HG03520 (cell line): ENCODE measurements at regions not wholly inside any gene's neighbourhood (a gene's known extent, or its start where the extent isn't known, plus 50 kb on each side); places are given as distances from the start of the nearest gene placed in this dataset.

Experiments used
- ATAC-seq: cut with Tn5 transposase; IDR thresholded peaks from one replicate; pipeline ENCODE4 v1.9.1; 2021; ENCODE audit warnings: mild to moderate bottlenecking, moderate library complexity; ENCODE audit not compliant: unreplicated experiment

DNA sequence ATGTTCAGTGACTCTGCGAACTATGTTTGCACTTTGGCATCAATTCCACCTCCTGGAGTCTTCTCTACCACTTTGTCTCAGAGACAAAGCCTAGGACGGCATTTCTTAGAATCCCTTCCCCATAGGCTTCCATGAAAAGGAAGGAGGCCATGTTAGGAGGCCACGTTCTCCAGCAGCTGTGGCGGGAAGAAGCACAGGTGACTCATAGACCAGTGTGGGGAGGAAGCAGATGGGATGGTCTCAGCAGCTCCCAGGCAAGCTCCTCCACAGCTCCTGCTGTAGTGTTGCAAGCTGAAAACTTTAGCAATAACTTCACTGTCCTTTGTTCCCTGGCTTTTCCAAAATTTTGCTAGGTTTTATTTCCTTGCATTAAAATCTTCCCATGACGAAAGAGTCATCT, 781.3 kb upstream of the ID2 start:
- no peak for ATAC-seq

DNA sequence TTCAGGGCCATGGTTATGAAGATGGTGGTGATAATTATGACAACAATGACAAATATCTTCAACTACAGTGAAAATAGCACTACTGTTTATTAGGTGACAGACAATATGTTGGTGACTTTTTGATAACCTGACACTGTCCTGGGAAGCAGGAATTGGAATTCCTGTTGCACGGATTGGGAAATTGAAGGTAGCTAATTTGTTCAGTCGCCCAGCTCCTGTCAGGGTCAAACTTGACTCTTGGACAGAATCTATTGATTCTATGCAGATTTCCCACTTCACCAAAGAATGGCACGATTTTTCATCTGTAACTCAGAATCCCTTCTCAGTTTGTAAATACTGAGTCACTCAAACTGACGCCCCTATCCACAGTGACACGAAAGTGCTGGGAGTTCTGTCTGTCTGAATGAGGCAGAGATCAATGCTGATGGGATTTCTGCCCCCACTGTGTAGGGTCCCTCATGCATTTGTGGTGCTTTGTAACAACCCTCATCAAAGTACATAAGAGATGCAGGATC, 779.5 kb upstream of the ID2 start:
- ATAC-seq = no peak

DNA sequence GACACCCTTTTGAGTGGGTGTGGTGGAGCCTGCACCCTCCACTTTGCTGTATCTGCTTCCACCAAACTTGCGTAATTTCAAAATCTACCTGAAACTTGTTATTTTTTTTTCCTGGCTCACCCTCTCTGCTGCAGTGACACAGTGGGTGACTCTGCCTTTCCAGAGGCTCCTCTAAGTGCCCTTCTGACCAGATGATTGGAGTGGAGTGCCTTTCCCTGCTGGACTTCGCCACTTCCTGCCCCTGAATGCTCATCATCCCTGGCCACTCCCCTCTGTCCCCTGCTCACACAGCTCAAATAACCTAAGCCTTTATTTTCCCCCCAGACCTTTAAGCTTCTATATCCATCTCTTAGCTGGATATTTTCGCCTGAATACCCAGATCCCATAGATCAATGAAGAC, 777.5 kb upstream of the ID2 start:
- ATAC-seq = no peak

DNA sequence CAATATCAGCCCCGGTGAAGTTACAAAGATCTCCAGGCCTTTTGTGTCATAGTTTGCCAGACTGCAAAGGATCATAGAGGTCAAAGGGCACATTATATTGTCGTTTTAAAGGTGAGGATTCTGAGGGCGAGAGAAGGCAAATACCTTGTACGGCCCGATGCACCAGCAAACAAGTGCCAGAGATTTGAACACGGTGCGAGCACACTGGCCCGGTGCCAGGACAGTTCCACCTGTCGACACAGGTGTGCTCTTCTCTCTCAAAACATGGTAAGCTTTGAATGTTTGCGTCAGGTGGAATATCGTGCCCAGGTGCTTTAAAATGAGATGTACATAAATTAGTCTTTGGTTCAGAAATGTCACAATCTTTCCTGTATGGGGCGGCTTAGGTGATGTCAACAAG, 776.1 kb upstream of the ID2 start:
- no peak for ATAC-seq

DNA sequence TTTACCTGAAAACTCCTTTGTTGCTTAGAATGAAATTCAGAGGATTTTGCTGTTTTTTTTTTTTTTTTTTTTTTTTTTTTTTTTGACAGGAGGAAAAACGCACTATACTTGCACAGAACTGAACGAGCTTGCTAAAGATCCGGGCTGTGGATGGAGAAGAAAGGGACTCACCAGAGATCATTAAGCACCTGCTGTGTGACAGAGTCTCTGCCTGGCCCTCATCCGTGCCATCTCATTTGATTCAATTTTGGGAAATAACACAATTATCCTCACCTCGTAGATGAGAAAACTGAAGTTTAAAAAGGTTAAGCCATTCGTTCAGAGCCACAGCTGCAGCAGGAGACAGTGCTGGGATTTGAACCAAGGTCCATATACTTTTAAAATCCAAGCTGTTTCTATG, 775.4 kb upstream of the ID2 start:
- no peak for ATAC-seq

DNA sequence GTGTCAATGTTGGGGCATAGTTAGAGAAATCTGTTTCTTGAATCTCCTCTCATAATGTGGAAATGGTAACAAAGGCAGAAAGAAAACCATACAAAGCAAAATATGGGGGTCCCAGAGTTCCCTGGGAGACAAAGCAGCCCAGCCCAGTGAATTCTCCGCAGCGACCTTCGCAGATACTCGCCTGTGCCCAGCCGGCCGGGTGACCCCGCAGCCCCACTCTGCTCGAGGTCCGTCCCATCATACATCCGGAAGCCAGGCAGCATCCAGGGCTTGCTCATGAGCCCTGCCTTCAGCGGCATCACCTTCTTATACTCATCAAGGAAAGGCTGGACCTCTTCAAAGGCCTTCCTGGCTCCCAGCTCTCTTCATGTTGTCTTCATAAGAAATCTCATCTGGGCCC, 774.8 kb upstream of the ID2 start:
- no peak for ATAC-seq

DNA sequence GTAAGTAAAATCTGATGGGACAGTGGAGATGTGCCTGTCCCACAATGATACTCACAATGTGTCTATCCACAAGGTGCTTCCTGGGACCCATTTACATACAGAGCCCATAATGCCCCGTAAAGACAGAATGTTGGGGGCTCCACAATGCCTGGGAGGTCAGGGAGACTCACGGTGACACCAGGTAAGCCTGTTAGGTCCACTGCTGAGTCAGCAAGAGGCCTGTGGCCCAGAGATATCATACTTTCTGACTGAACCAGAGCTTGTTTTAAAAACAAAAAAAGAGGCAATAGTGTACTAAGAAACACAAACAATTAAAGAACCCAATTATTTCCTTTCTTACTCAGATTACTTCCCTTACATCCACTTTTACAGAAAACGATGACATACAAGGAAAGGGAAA, 771.1 kb upstream of the ID2 start:
- ATAC-seq = no peak

DNA sequence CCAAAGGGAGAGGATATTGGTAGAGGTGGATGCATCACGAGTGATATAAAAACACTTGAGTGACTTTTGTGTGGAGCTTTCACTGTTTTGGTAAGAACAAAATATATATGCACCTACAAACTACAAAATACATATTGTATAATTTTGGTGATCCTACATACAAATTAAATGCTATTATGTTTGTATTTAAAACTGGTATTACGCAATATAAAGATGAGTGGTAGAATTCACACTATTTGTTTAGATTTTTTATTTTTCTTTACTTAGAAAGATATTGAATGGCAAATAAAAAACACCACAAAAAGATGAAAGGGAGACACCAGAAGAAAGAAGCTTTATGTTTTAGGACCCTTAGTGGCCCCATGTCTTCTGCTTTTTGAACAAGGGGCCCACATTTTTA, 770.7 kb upstream of the ID2 start:
- no peak for ATAC-seq

DNA sequence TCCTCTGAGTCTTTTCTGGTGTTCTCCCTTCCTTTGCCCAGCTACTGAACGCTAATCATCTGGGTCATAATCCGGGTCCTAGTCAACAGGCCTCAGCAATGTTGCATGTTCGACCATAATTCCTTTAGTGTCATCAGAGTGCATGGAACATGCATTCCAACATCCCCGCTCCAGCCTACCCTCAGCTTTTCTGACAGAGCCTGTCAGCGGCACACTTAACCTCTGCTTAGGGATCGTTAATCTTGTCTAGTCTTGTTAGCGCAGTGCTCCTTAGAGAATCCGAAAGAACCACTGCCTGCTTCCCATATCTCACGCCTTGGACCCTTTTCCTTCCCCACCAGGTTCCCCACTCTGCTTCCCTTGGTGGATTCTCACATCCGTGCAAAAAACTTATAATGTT, 767.9 kb upstream of the ID2 start:
- no peak for ATAC-seq

DNA sequence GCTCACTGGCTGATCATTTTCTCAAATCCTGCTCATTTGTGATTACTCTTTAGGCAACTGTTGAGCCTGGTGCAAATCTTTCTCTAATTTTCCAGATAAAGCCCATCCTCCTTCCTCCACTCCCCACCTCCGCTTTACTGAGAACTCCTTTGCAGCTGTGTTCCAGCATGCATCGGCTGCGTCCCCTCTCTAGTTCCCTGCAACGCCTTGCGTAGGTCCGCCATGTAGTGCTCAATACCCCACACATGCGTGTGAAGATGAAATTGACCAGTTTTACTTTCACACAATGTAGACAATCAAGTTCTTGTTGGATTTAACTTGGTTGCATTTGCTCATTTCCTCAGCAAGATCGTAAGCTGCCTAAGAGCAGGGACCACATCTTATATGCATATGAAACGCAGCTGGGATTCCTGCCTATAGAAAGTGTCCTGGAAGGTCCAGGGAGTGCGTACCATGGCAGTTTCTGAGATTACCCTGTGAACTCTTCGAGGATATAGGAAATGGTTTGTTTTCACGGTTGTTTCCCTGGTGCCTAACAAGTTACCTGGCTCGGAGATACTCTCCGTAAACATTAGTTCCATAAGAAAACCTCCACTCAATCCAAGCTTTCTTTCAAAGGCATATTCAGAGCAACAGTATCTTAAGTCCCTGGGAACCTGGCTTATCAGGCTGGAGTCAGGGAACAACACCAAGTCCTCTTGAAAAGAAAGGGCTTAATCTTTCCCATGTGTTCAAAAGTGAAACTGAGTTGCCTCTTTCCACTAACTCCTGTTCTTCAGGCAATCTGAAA, 766.4 kb upstream of the ID2 start:
- ATAC-seq = no peak

DNA sequence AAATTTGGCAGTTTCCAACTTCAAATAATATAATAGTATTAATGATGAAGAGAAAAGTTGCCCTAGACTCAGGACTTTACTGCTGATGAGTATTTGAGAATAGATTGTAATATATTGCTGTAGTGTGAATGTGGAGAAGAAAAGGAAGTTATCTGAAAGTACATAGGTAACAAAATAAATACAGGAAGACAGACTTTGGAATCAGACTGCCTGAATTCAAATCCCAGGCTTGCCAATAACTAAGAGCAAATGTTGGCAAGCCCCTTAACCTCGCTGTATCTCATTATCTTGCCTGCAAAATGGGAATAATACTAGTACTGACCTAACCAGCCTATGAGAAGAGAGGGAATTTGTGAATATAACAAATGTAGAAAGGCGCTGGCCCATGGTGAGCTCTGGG, 765.2 kb upstream of the ID2 start:
- ATAC-seq = no peak

DNA sequence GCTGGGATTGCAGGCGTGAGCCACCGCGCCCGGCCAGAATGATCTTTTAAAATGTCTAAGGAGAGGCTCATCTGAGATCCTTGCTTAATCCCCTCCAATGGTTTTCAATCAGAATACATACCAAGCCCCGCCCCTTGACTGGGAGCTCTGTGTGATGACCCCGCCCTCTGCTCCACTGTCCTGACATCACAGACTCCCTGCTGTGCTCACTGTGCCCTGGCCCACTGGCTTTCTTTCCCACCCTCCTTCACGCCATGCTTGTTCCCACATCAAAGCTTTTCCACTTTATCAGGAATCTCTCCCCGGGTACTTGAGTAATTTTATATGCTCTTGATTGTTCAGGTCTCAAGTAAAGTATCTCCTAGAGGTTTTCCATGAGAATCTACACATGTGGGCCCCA, 762.3 kb upstream of the ID2 start:
- ATAC-seq = no peak

DNA sequence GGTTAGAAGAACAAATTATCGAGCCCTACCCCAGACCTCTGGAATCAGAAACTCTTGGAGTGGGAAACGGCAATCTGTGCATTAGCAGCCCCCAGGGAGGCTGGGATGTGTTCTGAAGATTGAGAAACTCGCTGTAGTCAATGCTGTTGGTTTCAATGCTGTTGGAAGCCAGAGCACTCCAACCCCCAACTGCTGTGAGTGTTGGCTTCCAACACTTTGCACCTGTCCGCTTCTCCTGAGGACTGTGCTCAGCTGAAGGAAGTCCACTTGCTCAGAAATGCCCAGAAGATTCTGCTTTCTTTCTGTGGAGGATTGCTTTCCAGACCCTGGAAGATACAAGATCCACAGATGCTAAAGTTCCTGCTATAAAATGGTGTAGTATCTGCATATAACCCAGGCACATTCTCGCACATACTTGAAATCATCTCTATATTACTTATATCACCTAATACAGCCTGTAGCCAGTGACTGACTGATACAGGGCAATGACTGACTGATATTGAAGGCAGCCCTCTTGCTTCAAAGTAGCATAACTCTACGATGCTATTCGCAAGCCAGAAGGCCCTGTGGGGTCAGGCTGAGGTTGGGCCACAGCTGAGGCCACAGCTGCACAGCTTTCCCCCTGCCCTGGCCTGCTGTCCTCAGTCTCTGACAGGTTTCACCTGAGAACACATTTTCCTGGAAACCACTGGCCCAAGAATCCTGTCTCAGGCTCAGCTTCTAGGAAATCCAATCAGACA, 757.7 kb upstream of the ID2 start:
- ATAC-seq = no peak

DNA sequence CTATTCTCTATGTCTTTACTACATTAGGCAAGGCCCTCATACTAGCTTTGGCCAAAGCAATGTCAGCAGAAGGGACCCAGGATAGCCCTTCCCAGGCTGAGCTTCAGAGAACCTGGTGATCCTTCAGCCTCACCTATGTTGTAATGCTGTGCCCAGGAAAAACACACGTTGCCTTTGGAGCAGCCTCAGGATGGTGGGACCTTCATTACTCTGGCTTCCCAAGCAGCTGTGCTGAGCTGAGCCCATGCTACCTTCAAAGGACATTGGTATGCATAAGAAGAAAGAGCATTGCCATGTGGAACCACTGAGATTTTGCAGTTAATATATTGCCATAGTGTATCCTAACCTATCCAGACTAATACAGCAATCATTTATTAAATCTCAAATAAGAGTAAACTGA, 756.4 kb upstream of the ID2 start:
- ATAC-seq = no peak

DNA sequence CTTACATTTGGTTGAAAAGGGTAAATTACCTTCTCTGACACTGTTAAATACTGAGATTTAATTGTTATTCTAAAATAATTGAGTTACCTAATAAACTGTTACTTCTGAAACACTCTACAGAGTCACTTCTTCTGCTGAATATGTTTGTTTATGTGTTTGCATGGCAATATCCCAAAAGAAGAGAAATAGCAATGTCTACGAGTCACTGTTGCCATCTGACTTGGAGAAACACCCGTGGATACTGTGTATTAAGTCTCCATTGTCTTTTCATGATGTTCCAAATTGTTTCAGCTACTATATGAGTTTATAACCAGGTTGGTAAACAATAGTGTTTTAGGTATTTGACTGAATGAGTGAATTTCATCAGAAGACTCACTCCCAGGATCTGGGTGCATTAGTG, 754.2 kb upstream of the ID2 start:
- ATAC-seq = no peak

DNA sequence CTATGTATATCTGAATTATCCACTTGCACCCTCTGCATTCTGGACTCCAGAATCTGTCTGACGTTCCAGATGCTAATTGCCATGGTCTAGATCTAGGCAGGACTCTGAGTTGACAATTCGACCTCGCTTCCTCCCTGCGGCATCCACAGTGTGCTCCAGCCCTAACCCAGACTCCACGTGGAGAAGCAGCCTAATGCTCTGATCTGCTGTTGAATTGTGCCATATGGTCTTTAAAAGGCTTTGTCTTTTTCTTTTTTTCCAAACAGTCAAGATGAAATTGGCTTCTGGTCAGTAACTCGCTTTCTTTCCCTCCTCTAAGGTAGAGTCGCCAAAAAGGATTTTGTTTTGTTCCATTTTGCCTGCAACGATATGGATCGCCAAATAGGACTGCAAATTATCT, 752.6 kb upstream of the ID2 start:
- no peak for ATAC-seq

DNA sequence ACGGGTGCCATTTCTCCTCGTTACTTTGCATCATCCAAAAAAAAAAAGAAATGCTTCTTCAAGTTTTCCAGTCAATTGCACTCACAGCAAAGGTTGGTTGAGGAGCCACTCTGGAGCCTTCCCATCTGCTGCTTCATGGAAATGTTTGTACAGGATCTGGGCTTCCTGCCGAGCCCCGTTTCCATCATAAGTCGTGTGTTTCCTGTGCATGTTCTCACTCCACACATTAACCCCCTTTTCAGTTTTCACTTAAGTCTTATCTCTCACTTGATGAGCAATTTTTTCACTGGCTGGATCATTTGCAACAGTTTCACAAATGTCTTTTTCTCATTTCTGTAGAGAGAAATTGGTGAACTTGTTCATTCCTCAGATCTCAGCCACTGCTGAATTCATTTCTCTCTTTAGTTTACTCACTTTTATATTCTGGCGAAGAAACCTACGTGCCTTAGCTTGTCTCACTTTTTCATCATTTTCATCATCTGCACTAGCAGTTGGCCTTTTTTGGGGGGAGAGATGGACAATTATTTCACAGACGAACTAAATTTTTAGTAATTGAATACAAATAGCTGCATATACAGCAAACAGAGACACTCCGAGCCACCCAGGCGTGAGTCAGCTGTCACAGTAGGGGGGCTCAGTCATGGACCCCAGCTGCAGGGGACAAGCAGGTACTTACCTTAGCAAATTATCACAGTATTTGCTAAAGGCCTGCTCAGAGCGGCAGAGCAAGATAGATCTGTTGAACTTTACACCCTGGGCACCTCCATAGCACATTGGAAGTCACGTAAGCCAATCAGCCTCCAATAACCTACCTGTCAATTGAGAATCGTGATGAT, 750.8 kb upstream of the ID2 start:
- ATAC-seq = no peak

DNA sequence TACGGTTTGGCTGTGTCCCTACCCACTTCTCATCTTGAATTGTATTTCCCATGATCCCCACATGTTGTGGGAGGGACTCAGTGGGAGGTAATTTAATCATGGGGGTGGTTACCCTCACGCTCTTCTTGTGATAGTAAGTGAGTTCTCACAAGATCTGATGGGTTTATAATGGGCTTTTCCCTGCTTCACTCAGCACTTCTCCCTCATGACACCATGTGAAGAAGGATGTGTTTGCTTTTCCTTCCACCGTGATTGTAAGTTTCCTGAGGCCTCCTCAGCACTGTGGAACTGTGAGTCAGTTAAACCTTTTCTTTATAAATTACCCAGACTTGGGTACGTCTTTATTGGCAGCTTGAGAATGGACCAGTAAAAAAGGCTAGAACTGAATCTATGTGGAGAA, 750.0 kb upstream of the ID2 start:
- no peak for ATAC-seq

DNA sequence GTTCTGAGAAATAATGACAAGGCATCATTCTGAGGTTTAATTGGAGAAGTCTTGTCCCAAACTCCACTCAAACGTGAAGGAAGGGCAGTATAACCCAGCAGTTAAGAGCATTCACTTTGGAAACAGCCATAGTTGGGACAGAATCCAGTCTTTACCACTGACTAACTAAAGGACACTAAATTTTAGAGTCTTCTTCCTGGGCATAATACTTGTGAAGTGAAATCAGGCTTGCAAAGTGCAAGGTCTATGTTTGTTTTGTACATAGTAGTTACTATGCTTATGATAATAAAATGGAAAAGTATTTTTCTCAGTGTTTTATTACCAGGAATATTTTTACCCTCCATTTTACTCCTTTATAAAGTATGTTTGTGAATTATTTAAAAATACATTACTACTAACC, 748.2 kb upstream of the ID2 start:
- no peak for ATAC-seq

DNA sequence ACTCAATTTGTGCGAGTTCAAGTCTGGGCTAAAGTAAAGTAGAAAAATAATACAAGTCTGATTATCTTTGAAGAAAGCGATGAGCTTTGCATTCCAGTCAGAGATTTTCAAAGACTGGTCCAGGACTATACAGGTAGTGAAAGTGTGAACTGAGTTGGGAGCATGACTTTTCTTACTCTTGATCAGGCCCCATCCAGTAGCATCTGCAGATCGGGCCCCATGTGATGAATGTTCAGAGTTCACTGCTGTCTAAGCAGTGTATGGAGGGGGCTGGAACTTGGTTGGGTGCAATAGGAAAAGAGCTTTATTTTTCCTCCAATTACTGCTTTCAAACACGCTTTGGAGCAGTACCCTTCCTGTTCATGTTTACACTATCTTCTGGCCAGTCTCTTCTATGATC, 747.4 kb upstream of the ID2 start:
- ATAC-seq = no peak

DNA sequence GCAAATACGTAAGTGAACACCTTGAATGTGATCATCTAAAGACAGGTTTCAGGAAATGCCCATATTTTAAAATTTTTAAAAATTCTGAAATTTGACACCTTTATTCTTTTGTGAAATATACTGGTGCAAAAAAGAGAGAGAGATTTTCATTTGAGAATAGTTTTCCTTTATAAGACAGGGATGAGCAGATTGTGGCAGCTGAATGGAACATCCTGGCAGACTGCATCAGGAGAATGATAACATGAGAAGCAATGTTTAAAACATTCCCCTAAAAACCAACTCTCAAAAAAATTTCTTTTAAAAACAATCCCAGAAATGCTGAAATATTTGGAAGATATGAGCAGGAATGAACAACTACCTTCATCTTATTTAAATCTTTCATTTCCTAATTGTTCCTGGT, 744.8 kb upstream of the ID2 start:
- no peak for ATAC-seq

DNA sequence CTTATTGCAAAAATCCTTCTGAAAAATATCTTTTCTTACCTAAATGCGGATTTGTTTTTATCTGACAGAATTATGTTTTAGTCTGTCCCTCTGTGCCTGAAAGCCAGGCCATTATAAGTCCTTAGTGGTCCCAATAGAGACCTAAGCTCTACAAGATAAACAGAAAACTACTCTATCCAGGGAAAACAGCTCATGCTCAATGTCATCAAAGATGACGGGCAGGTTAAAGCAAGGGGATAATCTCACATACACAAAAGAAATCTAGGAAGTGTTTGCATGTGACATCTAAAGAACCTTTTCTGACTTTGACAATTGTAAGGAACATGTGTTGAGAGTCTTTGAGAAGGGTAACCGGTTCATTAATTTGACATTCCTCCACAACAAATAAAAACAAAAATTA, 741.1 kb upstream of the ID2 start:
- ATAC-seq = no peak
